OCI-LY7 (cell line): ENCODE measurements at regions not wholly inside any gene's neighbourhood (a gene's known extent, or its start where the extent isn't known, plus 50 kb on each side); places are given as distances from the start of the nearest gene placed in this dataset.

Source experiments
- BruUV-seq: library from RNA; stranded (reverse); fragments of 400-500 nt; replicated peaks from 2 replicates; lab custom pipeline; 2021; lab: Mats Ljungman, UMichigan
- CTCF ChIA-PET: fragments of 300-600 bp; sonication (Branson Sonifier 250); formaldehyde crosslinking; loops from one replicate; lab custom pipeline; 2022; ENCODE audit warnings: antibody characterized with exemption; ENCODE audit not compliant: unreplicated experiment; lab: Charles Lee
- POLR2A ChIA-PET: fragments of 300-600 bp; sonication (Branson Sonifier 250); formaldehyde crosslinking; loops from one replicate; lab custom pipeline; 2022; ENCODE audit warnings: antibody characterized with exemption; lab: Charles Lee
- DNase-seq: peaks from one replicate; pipeline ENCODE4 v3.0.0-alpha.2; 2015; ENCODE audit warnings: low spot score
- H2AFZ ChIP-seq: fragments of 200-600 bp; sonication (generic), shearing (Covaris generic); 2 replicates; pipeline ENCODE4 v1.6.1; 2014; ENCODE audit warnings: mild to moderate bottlenecking, antibody characterized with exemption, low read length, moderate library complexity
- H3K27ac ChIP-seq: fragments of 200-600 bp; sonication (generic); 2 replicates; pipeline ENCODE4 v1.5.1; 2014; ENCODE audit warnings: mixed run types, low read depth, mild to moderate bottlenecking, moderate library complexity, low read length, inconsistent platforms; ENCODE audit not compliant: poor library complexity, severe bottlenecking
- H3K36me3 ChIP-seq: fragments of 200-600 bp; sonication (generic); 2 replicates; pipeline ENCODE4 v1.6.1; 2014; ENCODE audit warnings: mild to moderate bottlenecking, antibody characterized with exemption, low read length, moderate library complexity, mixed read lengths; ENCODE audit not compliant: insufficient read depth
- H3K4me1 ChIP-seq: fragments of 200-600 bp; sonication (generic); 2 replicates; pipeline ENCODE4 v1.5.1; 2014; ENCODE audit warnings: mild to moderate bottlenecking, low read length; ENCODE audit not compliant: insufficient read depth, poor library complexity, severe bottlenecking
- H3K4me2 ChIP-seq: fragments of 200-600 bp; sonication (generic); 2 replicates; pipeline ENCODE4 v1.6.1; 2014; ENCODE audit warnings: mild to moderate bottlenecking, low read length
- H3K4me3 ChIP-seq: fragments of 200-600 bp; sonication (generic); 2 replicates; pipeline ENCODE4 v1.5.1; 2014; ENCODE audit warnings: mild to moderate bottlenecking, low read depth, low read length; ENCODE audit not compliant: poor library complexity, severe bottlenecking
- H3K79me2 ChIP-seq: fragments of 200-600 bp; sonication (generic); 2 replicates; pipeline ENCODE4 v1.6.1; 2016; ENCODE audit warnings: low read depth, mild to moderate bottlenecking, low read length, moderate library complexity, mixed read lengths; ENCODE audit not compliant: insufficient read depth
- H3K9me2 ChIP-seq: fragments of 200-600 bp; sonication (generic); 2 replicates; pipeline ENCODE4 v1.6.1; 2016; ENCODE audit warnings: mild to moderate bottlenecking, low read length, mixed read lengths; ENCODE audit not compliant: insufficient read depth
- H3K9me3 ChIP-seq: fragments of 200-600 bp; sonication (generic); 2 replicates; pipeline ENCODE4 v1.6.1; 2014; ENCODE audit warnings: mild to moderate bottlenecking, mixed run types, low read length, mixed read lengths
- H4K20me1 ChIP-seq: fragments of 200-600 bp; sonication (generic); 2 replicates; pipeline ENCODE4 v1.6.1; 2014; ENCODE audit warnings: mild to moderate bottlenecking, antibody characterized with exemption, low read length, moderate library complexity, mixed read lengths; ENCODE audit not compliant: insufficient read depth
- CTCF ChIP-seq: fragments of 200-600 bp; sonication (generic); conservative IDR thresholded peaks from 2 replicates; pipeline ENCODE4 v1.5.1; 2014; ENCODE audit warnings: mild to moderate bottlenecking, antibody characterized with exemption, low read length, moderate library complexity, mixed read lengths
- EZH2phosphoT487 ChIP-seq: fragments of 200-600 bp; sonication (generic); IDR thresholded peaks from 2 replicates; pipeline ENCODE4 v1.6.1; 2018; ENCODE audit warnings: low read depth, borderline replicate concordance, mild to moderate bottlenecking, mixed run types, antibody characterized with exemption, low read length, moderate library complexity, mixed read lengths
- intact Hi-C: fragments of 100-400 bp; cut with micrococcal nuclease; formaldehyde crosslinking; loops from one replicate; pipeline ENCODE4 v1.10.0; 2022; ENCODE audit not compliant: unreplicated experiment

- no peaks in the 10 kb centered on the region for H3K36me3 ChIP-seq
- POLR2A ChIA-PET, result no interaction called here
Observed at GRCh38 chr13:68523838-68524424, 1293.8 kb upstream of the PCDH9 start.

GRCh38 chr13:68522184-68522583 is 1292.0 kb upstream of the PCDH9 start:
- no peak overlapping the region for H3K4me2 ChIP-seq
- DNase-seq, result no peak
- no peaks in the 10 kb centered on the region for H3K4me1 ChIP-seq
- no peaks in the 10 kb centered on the region for H3K9me3 ChIP-seq
- no peaks in the 10 kb centered on the region for H3K36me3 ChIP-seq
- ChIA-PET CTCF (no interaction called here), POLR2A (no interaction called here)
- no peak overlapping the region for H3K4me3 ChIP-seq
- H2AFZ ChIP-seq, result no peak overlapping the region
- no peaks in the 10 kb centered on the region for H4K20me1 ChIP-seq
- H3K27ac ChIP-seq, result no peak overlapping the region
- no TSS peak for BruUV-seq
- no peaks in the 10 kb centered on the region for H3K9me2 ChIP-seq
- intact Hi-C loops, result no loop called here
- H3K79me2 ChIP-seq, result no peaks in the 10 kb centered on the region
- no peak for TF ChIP-seq CTCF
- no peak for TF ChIP-seq EZH2phosphoT487

More at GRCh38 chr13:68523838-68524424, 1293.8 kb upstream of the PCDH9 start:
- H3K4me3 ChIP-seq, result no peak overlapping the region
- H4K20me1 ChIP-seq, result no peaks in the 10 kb centered on the region
- TF ChIP-seq CTCF (no peak), EZH2phosphoT487 (no peak)
- H2AFZ ChIP-seq, result no peak overlapping the region
- H3K79me2 ChIP-seq, result no peaks in the 10 kb centered on the region
- no peak for DNase-seq
- H3K27ac ChIP-seq, result no peak overlapping the region
- H3K9me3 ChIP-seq, result no peaks in the 10 kb centered on the region
- BruUV-seq, result no TSS peak
- no peak overlapping the region for H3K4me2 ChIP-seq
- intact Hi-C loops, result no loop called here
- CTCF ChIA-PET, result no interaction called here
- no peaks in the 10 kb centered on the region for H3K4me1 ChIP-seq
- H3K9me2 ChIP-seq, result no peaks in the 10 kb centered on the region

DNA sequence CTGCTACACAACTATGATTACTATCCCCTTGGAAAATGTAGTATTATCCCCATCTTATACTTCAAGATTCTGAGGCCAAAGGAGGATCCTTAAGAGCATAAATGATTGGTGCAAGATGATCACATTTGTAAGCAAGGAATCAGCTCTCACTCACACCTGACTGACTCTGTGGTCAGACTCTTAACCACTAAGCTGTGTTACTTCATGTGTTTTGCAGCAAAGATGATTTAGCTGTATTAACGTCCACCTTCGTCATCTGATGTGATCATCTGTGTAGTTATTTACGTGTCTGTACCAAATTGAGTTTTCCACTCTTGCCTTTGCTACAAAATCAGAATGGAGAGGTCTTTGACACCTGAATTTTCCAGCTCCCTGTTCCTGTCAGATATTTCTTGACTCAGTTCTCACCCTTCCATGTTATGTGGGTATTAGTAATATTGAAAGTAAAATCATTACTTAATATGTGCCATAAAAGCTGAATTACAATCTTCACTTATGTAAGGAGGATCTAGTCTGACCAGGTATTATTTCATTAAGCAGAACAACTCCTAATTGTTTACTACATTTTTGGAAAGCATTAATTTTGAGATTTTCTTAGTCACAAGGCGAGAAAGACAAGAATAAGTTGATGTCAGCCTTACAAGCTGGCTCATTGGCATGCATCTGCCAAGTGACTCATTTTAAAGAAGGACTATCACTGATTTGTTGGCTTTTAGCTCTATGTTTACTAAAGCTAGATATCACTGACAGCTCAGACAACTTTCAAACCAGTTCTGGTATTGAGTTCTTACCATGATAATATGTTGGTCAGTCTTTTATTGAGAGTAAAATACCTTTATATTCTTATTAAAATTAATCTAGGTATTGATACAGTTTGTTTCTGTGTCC is 1279.8 kb upstream of the PCDH9 start:
- H3K27ac ChIP-seq, result no peak overlapping the region
- no TSS peak for BruUV-seq

More for the DNA sequence above, 1279.8 kb upstream of the PCDH9 start:
- H3K4me3 ChIP-seq, result no peak overlapping the region
- ChIA-PET CTCF (no interaction called here), POLR2A (no interaction called here)
- no peaks in the 10 kb centered on the region for H3K4me1 ChIP-seq
- H3K4me2 ChIP-seq, result no peak overlapping the region
- TF ChIP-seq CTCF (no peak), EZH2phosphoT487 (no peak)
- intact Hi-C loops, result no loop called here
- DNase-seq, result no peak
- no peaks in the 10 kb centered on the region for H3K79me2 ChIP-seq
- no peaks in the 10 kb centered on the region for H3K36me3 ChIP-seq
- H4K20me1 ChIP-seq, result no peaks in the 10 kb centered on the region
- H2AFZ ChIP-seq, result no peak overlapping the region
- no peaks in the 10 kb centered on the region for H3K9me3 ChIP-seq
- no peaks in the 10 kb centered on the region for H3K9me2 ChIP-seq
